Activated naive CD8-positive, alpha-beta T cell treated with anti-CD3 and anti-CD28 coated beads, Interleukin-2, amount 50 U/mL, for 24 hours (primary cell): ENCODE measurements at regions not wholly inside any gene's neighbourhood (a gene's known extent, or its start where the extent isn't known, plus 50 kb on each side); places are given as distances from the start of the nearest gene placed in this dataset.
"Not testable (repeated sequence)": the region's sequence is repeated elsewhere in the genome, so short reads cannot be mapped to it uniquely, and the experiment has no call there.

Experiments used
- ATAC-seq: fragments of 150-1000 bp; cut with Tn5 transposase; one replicate; pipeline ENCODE4 v1.10.0; 2021
- DNase-seq: peaks from one replicate; pipeline ENCODE4 v3.0.0; 2021
- H3K27ac Mint-ChIP-seq: one replicate; pipeline ENCODE4 v1.8.0; 2021; ENCODE audit warnings: mild to moderate bottlenecking, mixed read lengths
- H3K27me3 Mint-ChIP-seq: one replicate; pipeline ENCODE4 v1.8.0; 2021; ENCODE audit warnings: mixed read lengths
- H3K36me3 Mint-ChIP-seq: one replicate; pipeline ENCODE4 v1.8.0; 2021; ENCODE audit warnings: low read depth, mixed read lengths
- H3K4me1 Mint-ChIP-seq: one replicate; pipeline ENCODE4 v1.8.0; 2021; ENCODE audit warnings: mixed read lengths
- H3K4me3 Mint-ChIP-seq: one replicate; pipeline ENCODE4 v1.8.0; 2021; ENCODE audit warnings: mild to moderate bottlenecking, moderate library complexity, mixed read lengths
- H3K9me3 Mint-ChIP-seq: one replicate; pipeline ENCODE4 v1.8.0; 2021; ENCODE audit warnings: mixed read lengths

GRCh38 chr15:20591936-20592335, 50.3 kb upstream of the GOLGA6L6 start:
- ATAC-seq, H3K4me1 Mint-ChIP-seq, H3K36me3 Mint-ChIP-seq, H3K4me3 Mint-ChIP-seq, H3K27ac Mint-ChIP-seq, DNase-seq, H3K27me3 Mint-ChIP-seq, H3K9me3 Mint-ChIP-seq: not testable (repeated sequence)
